ENCODE measurements at regions not wholly inside any gene's neighbourhood (a gene's known extent, or its start where the extent isn't known, plus 50 kb on each side); places are given as distances from the start of the nearest gene placed in this dataset.

DNA sequence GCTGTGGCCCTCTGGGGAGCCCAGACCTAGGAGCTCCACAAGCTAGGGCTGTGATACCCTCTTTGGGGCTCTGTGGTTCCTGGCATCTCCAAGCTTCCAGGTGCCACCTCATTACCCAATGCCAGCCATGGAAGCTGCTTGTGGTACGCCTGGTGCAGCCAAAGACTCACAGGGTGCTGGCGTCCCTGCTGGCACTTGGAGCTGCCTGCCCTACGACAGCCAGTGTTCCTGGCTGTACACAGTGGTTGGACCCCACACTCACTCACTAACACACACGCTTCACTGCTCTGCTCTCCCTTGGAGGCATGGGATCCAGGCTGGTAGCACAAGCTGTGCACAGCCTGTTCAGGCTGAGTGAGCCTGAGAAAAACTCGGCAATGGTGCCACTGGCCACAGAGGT lies 894.1 kb upstream of the PHF14 start:
- H3K4me1 ChIP-seq (ENCODE audit: control insufficient read depth in 2 of 2, insufficient read depth in 2 of 2, low read length in 2 of 2) = no peaks in the 10 kb centered on the region
- DNase-seq (no peak), ATAC-seq (no peak)
- no peak overlapping the region for H3K4me3 ChIP-seq (ENCODE audit: low read length)
- Mint-ChIP-seq H3K4me1 (no peaks in the 10 kb centered on the region), H3K27ac (no peak overlapping the region), H3K4me3 (no peak overlapping the region), H3K27me3 (peaks cover 0 to 4% (median 0%) of the 10 kb centered on the region in 5 donors), H3K9me3 (peaks cover 0 to 15% (median 2%) of the 10 kb centered on the region in 11 donors), H3K36me3 (no peaks in the 10 kb centered on the region)
- H3K36me3 ChIP-seq (ENCODE audit: control insufficient read depth in 2 of 3, insufficient read depth in 3 of 3, low read length in 3 of 3) = no peaks in the 10 kb centered on the region
- no peaks in the 10 kb centered on the region for H3K27me3 ChIP-seq (ENCODE audit: control insufficient read depth in 2 of 2, insufficient read depth in 2 of 2, low read length in 2 of 2)
- ChIA-PET POLR2A (no interaction called here), CTCF (no interaction called here)
- no peaks in the 10 kb centered on the region for H3K9me3 ChIP-seq (ENCODE audit: control insufficient read depth in 2 of 3, low read length in 3 of 3)
- no peak overlapping the region for H3K27ac ChIP-seq (ENCODE audit: low read depth, low read length)
- intact Hi-C loops (cut with micrococcal nuclease) = no loop called here

GRCh38 chr7:10082896-10083295 lies 890.8 kb upstream of the PHF14 start:
- Histone ChIP-seq H3K27me3 (ENCODE audit: control insufficient read depth in 2 of 2, insufficient read depth in 2 of 2, low read length in 2 of 2) (no peaks in the 10 kb centered on the region), H3K4me3 (ENCODE audit: low read length) (no peak overlapping the region), H3K27ac (ENCODE audit: low read depth, low read length) (no peak overlapping the region), H3K9me3 (ENCODE audit: control insufficient read depth in 2 of 3, low read length in 3 of 3) (no peaks in the 10 kb centered on the region), H3K4me1 (ENCODE audit: control insufficient read depth in 2 of 2, insufficient read depth in 2 of 2, low read length in 2 of 2) (no peaks in the 10 kb centered on the region), H3K36me3 (ENCODE audit: control insufficient read depth in 2 of 3, insufficient read depth in 3 of 3, low read length in 3 of 3) (no peaks in the 10 kb centered on the region)
- no peak for ATAC-seq
- intact Hi-C loops (cut with micrococcal nuclease) = no loop called here
- peaks cover 0 to 4% (median 0%) of the 10 kb centered on the region in 5 donors for H3K27me3 Mint-ChIP-seq
- ChIA-PET POLR2A (no interaction called here), CTCF (no interaction called here)
- H3K4me3 Mint-ChIP-seq = no peak overlapping the region
- H3K36me3 Mint-ChIP-seq = no peaks in the 10 kb centered on the region
- no peak overlapping the region for H3K27ac Mint-ChIP-seq
- H3K9me3 Mint-ChIP-seq = peaks cover 0 to 21% (median 0%) of the 10 kb centered on the region in 11 donors
- DNase-seq = no peak
- no peaks in the 10 kb centered on the region for H3K4me1 Mint-ChIP-seq

- Histone ChIP-seq H3K36me3 (ENCODE audit: control insufficient read depth in 2 of 3, insufficient read depth in 3 of 3, low read length in 3 of 3) (no peaks in the 10 kb centered on the region), H3K27me3 (ENCODE audit: control insufficient read depth in 2 of 2, insufficient read depth in 2 of 2, low read length in 2 of 2) (no peaks in the 10 kb centered on the region), H3K27ac (ENCODE audit: low read depth, low read length) (no peak overlapping the region), H3K4me3 (ENCODE audit: low read length) (no peak overlapping the region), H3K4me1 (ENCODE audit: control insufficient read depth in 2 of 2, insufficient read depth in 2 of 2, low read length in 2 of 2) (no peaks in the 10 kb centered on the region), H3K9me3 (ENCODE audit: control insufficient read depth in 2 of 3, low read length in 3 of 3) (no peaks in the 10 kb centered on the region)
- no peak overlapping the region for H3K4me3 Mint-ChIP-seq
- no peak for ATAC-seq
- CTCF ChIA-PET = no interaction called here
- no peaks in the 10 kb centered on the region for H3K36me3 Mint-ChIP-seq
- intact Hi-C loops (cut with micrococcal nuclease) = no loop called here
- no peaks in the 10 kb centered on the region for H3K4me1 Mint-ChIP-seq
- no peak for DNase-seq
- POLR2A ChIA-PET = no interaction called here
- H3K27ac Mint-ChIP-seq = no peak overlapping the region
- peaks cover 0 to 21% (median 0%) of the 10 kb centered on the region in 11 donors for H3K9me3 Mint-ChIP-seq
- H3K27me3 Mint-ChIP-seq = peaks cover 0 to 4% (median 0%) of the 10 kb centered on the region in 5 donors
These were observed 889.9 kb upstream of the PHF14 start for GRCh38 chr7:10083766-10084165.

DNA sequence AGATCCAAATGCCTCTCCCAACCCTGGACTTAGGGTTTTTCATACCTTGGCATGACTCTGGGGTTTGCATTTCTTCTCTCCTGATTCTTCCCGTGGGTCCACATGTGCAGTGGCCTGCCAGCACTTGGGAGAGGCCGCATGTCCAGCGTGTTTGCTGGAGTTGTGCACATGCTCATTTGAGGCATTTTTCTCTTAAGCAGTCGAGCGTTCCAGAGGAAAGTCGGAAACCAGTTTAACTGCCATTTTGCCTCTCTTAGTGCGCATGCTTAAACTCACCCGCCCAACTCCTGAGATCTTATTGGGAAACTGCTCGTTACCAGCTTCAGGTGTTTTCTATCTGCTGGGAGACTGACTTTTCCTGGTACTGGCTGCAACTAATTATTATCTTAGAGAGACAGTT lies 888.4 kb upstream of the PHF14 start:
- Mint-ChIP-seq H3K9me3 (peaks cover 0 to 17% (median 0%) of the 10 kb centered on the region in 11 donors), H3K4me1 (no peaks in the 10 kb centered on the region), H3K27me3 (peaks cover 0 to 4% (median 0%) of the 10 kb centered on the region in 5 donors), H3K4me3 (no peak overlapping the region), H3K36me3 (no peaks in the 10 kb centered on the region), H3K27ac (no peak overlapping the region)
- ATAC-seq (no peak), DNase-seq (no peak)
- H3K27me3 ChIP-seq (ENCODE audit: control insufficient read depth in 2 of 2, insufficient read depth in 2 of 2, low read length in 2 of 2) = no peaks in the 10 kb centered on the region
- no peaks in the 10 kb centered on the region for H3K4me1 ChIP-seq (ENCODE audit: control insufficient read depth in 2 of 2, insufficient read depth in 2 of 2, low read length in 2 of 2)
- H3K4me3 ChIP-seq (ENCODE audit: low read length) = no peak overlapping the region
- ChIA-PET CTCF (no interaction called here), POLR2A (no interaction called here)
- intact Hi-C loops (cut with micrococcal nuclease) = no loop called here
- H3K36me3 ChIP-seq (ENCODE audit: control insufficient read depth in 2 of 3, insufficient read depth in 3 of 3, low read length in 3 of 3) = no peaks in the 10 kb centered on the region
- H3K27ac ChIP-seq (ENCODE audit: low read depth, low read length) = no peak overlapping the region
- no peaks in the 10 kb centered on the region for H3K9me3 ChIP-seq (ENCODE audit: control insufficient read depth in 2 of 3, low read length in 3 of 3)

DNA sequence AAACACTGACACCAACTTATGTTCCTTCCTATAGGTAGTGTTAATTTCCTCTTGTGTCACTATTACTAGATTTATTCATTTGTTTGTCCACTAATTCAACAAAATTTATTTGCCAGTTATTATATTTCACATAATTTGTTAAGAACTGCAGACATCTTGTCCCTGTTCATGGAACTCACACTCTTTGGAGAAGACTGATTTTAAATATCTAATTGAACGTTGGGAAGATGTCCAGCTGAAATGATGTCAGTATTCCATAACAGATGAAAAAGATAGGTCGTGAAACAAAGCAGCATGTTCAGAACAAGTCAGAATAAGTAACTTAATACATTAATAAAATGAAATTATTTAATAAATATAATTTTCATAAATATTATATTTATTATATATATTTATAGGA lies 873.1 kb upstream of the PHF14 start:
- no peaks in the 10 kb centered on the region for H3K36me3 Mint-ChIP-seq
- CTCF ChIA-PET = no interaction called here

GRCh38 chr7:10101351-10101750 lies 872.3 kb upstream of the PHF14 start:
- no peaks in the 10 kb centered on the region for H3K4me1 Mint-ChIP-seq
- CTCF ChIA-PET = no interaction called here

More for the DNA sequence above, 873.1 kb upstream of the PHF14 start:
- H3K27ac ChIP-seq (ENCODE audit: low read depth, low read length) = no peak overlapping the region
- H3K4me1 ChIP-seq (ENCODE audit: control insufficient read depth in 2 of 2, insufficient read depth in 2 of 2, low read length in 2 of 2) = no peaks in the 10 kb centered on the region
- H3K27me3 Mint-ChIP-seq = no peaks in the 10 kb centered on the region
- H3K27me3 ChIP-seq (ENCODE audit: control insufficient read depth in 2 of 2, insufficient read depth in 2 of 2, low read length in 2 of 2) = no peaks in the 10 kb centered on the region
- no peaks in the 10 kb centered on the region for H3K36me3 ChIP-seq (ENCODE audit: control insufficient read depth in 2 of 3, insufficient read depth in 3 of 3, low read length in 3 of 3)
- DNase-seq = no peak
- POLR2A ChIA-PET = no interaction called here
- no peaks in the 10 kb centered on the region for H3K9me3 ChIP-seq (ENCODE audit: control insufficient read depth in 2 of 3, low read length in 3 of 3)
- no peak overlapping the region for H3K27ac Mint-ChIP-seq
- intact Hi-C loops (cut with micrococcal nuclease) = no loop called here
- H3K4me1 Mint-ChIP-seq = no peaks in the 10 kb centered on the region
- no peak overlapping the region for H3K4me3 Mint-ChIP-seq
- ATAC-seq = no peak
- no peak overlapping the region for H3K4me3 ChIP-seq (ENCODE audit: low read length)
- H3K9me3 Mint-ChIP-seq = peaks cover 0 to 4% (median 0%) of the 10 kb centered on the region in 11 donors

DNA sequence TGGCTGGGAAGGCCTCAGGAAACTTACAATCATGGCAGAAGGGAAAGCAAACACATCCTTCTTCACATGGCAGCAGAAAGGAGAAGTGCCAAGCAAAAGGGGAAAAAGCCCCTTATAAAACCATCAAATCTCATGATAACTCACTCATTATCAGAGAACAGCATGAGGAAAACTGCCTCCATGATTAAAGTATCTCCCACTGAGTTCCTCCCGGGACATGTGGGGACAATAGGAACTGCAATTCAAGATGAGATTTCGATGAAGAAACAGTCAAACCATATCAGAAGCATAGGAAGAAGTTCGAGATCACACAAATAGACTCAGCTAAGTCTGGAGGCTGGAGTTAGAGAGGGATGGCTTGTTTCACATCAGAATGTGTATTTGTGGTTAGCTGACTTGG lies 869.4 kb upstream of the PHF14 start:
- H3K36me3 Mint-ChIP-seq = no peaks in the 10 kb centered on the region
- Histone ChIP-seq H3K4me3 (ENCODE audit: low read length) (no peak overlapping the region), H3K27ac (ENCODE audit: low read depth, low read length) (no peak overlapping the region), H3K36me3 (ENCODE audit: control insufficient read depth in 2 of 3, insufficient read depth in 3 of 3, low read length in 3 of 3) (no peaks in the 10 kb centered on the region), H3K4me1 (ENCODE audit: control insufficient read depth in 2 of 2, insufficient read depth in 2 of 2, low read length in 2 of 2) (no peaks in the 10 kb centered on the region), H3K9me3 (ENCODE audit: control insufficient read depth in 2 of 3, low read length in 3 of 3) (no peaks in the 10 kb centered on the region), H3K27me3 (ENCODE audit: control insufficient read depth in 2 of 2, insufficient read depth in 2 of 2, low read length in 2 of 2) (no peaks in the 10 kb centered on the region)
- intact Hi-C loops (cut with micrococcal nuclease) = no loop called here
- no peaks in the 10 kb centered on the region for H3K4me1 Mint-ChIP-seq
- peaks cover 0 to 6% (median 0%) of the 10 kb centered on the region in 11 donors for H3K9me3 Mint-ChIP-seq
- DNase-seq = no peak
- CTCF ChIA-PET = no interaction called here
- no peak overlapping the region for H3K27ac Mint-ChIP-seq
- H3K27me3 Mint-ChIP-seq = no peaks in the 10 kb centered on the region
- no peak for ATAC-seq
- POLR2A ChIA-PET = no interaction called here
- H3K4me3 Mint-ChIP-seq = no peak overlapping the region

More at GRCh38 chr7:10101351-10101750, 872.3 kb upstream of the PHF14 start:
- no peak for DNase-seq
- no peaks in the 10 kb centered on the region for H3K36me3 Mint-ChIP-seq
- H3K27ac Mint-ChIP-seq = no peak overlapping the region
- H3K4me3 Mint-ChIP-seq = no peak overlapping the region
- no peaks in the 10 kb centered on the region for H3K4me1 ChIP-seq (ENCODE audit: control insufficient read depth in 2 of 2, insufficient read depth in 2 of 2, low read length in 2 of 2)
- ATAC-seq = no peak
- no peaks in the 10 kb centered on the region for H3K36me3 ChIP-seq (ENCODE audit: control insufficient read depth in 2 of 3, insufficient read depth in 3 of 3, low read length in 3 of 3)
- no peaks in the 10 kb centered on the region for H3K27me3 Mint-ChIP-seq
- no peaks in the 10 kb centered on the region for H3K9me3 ChIP-seq (ENCODE audit: control insufficient read depth in 2 of 3, low read length in 3 of 3)
- H3K9me3 Mint-ChIP-seq = peaks cover 0 to 4% (median 0%) of the 10 kb centered on the region in 11 donors
- POLR2A ChIA-PET = no interaction called here
- no peak overlapping the region for H3K27ac ChIP-seq (ENCODE audit: low read depth, low read length)
- no peaks in the 10 kb centered on the region for H3K27me3 ChIP-seq (ENCODE audit: control insufficient read depth in 2 of 2, insufficient read depth in 2 of 2, low read length in 2 of 2)
- H3K4me3 ChIP-seq (ENCODE audit: low read length) = no peak overlapping the region
- intact Hi-C loops (cut with micrococcal nuclease) = no loop called here

Data from naive thymus-derived CD4-positive, alpha-beta T cell (primary cell).